CD4-positive, alpha-beta T cell treated with Interferon alpha-2 for 1 hour (primary cell): ENCODE measurements at regions not wholly inside any gene's neighbourhood (a gene's known extent, or its start where the extent isn't known, plus 50 kb on each side); places are given as distances from the start of the nearest gene placed in this dataset.
"Not testable (repeated sequence)": the region's sequence is repeated elsewhere in the genome, so short reads cannot be mapped to it uniquely, and the experiment has no call there.

ENCODE experiments used
- DNase-seq, 2 donors: peaks; one replicate each; pipeline ENCODE4 v3.0.0-alpha.2; 2020 to 2022

DNA sequence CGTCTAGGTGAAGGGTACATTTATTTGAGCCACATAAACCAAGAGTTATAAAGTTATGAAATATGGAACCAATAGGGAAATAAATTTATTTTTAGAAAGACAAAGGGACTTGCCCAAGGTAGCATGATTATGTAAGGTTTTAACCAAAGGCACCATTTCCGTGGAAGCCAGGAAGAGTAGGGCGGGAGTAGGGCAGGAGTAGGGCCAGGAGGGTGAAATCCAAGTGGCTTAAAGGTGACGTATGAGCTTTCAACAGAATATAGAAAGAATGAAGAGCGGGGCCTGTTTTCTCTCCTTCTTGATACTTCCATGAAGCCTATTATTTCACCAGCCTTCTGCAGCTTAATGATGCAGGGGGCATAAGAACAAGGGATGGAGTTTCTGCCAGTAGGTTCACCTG lies 91.7 kb upstream of the PNPLA4 start:
- no peak for DNase-seq

DNA sequence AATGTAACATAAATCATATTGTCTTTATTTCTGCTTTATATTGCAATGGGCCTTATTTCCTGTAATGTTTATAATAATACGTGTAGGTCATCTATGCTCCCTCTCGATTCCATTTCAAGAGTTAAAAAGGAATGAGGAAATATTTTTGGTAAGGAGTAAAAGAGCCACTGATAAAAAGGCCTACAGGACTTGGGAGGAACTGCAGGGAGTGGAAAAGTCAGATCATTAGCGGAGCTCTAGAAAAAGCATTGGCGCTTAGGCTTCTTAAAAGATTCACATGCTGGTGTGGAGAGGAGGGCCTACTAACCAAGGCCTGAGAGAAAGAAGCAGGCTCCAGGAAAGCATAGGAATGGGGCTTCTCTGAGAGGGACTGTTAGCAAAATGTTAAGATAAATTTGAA lies 82.9 kb upstream of the PNPLA4 start:
- no peak for DNase-seq

DNA sequence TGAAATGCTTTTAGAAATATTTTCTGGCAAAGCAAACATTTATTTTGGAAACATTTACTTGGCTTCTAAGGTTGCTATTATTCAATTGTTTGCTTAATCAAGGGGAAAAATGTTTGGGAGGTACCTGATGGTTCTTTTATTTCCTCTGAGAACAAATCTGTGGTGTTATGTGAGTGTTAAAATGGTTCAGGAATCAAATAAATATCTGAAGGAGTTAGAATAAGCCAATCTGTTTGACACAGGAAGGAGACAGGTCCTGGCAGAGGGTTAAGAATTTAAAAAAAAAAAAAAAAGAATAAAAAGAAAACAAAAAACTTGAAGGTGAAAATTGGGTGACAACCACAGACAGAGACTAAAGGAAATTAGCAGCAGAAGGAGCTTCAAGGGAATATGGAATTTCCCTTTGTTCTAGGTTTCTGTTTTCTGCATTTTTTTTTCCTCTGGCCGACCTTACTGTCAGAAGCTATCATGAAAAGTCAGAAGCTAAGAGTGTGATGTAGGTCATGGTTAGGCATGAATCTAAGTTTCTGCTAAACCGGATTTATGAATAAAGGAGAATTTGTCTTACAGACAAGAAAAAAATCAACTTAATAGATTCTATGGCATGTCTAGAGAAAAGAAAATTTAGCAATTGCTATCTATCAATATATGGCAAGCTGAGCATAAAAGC lies 78.6 kb upstream of the PNPLA4 start:
- no peak for DNase-seq

DNA sequence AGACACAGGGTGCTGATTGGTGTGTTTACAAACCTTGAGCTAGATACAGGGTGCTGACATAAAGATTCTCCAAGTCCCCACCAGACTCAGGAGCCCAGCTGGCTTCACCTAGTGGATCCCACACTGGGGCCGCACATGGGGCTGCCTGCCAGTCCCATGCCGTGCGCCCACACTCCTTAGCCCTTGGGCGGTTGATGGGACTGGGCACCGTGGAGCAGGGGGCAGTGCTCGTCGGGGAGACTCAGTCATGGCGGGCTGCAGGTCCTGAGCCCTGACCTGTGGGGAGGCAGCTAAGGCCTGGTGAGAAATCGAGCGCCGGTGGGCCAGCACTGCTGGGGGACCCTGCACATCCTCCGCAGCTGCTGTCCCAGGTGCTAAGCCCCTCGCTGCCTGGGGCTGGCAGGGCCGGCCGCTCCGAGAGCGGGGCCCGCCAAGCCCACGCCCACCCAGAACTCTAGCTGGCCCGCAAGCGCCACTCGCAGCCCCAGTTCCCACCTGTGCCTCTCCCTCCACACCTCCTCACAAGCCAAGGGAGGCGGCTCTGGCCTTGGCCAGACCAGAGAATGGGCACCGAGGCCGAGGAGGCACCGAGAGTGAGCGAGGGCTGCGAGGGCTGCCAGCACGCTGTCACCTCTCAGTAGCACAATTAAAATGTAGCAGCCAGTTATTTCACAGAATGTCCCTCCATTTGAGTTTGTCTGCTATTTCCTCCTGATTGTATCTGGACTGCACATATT lies 76.1 kb upstream of the PNPLA4 start:
- no peak for DNase-seq

- DNase-seq = no peak
Measured at GRCh38 chrX:7996851-7997250, 69.6 kb upstream of the PNPLA4 start.

GRCh38 chrX:7996414-7996813 lies 69.2 kb upstream of the PNPLA4 start:
- DNase-seq = peak; percentile 34 to 44

GRCh38 chrX:7993873-7994272 lies 66.7 kb upstream of the PNPLA4 start:
- no peak for DNase-seq

DNA sequence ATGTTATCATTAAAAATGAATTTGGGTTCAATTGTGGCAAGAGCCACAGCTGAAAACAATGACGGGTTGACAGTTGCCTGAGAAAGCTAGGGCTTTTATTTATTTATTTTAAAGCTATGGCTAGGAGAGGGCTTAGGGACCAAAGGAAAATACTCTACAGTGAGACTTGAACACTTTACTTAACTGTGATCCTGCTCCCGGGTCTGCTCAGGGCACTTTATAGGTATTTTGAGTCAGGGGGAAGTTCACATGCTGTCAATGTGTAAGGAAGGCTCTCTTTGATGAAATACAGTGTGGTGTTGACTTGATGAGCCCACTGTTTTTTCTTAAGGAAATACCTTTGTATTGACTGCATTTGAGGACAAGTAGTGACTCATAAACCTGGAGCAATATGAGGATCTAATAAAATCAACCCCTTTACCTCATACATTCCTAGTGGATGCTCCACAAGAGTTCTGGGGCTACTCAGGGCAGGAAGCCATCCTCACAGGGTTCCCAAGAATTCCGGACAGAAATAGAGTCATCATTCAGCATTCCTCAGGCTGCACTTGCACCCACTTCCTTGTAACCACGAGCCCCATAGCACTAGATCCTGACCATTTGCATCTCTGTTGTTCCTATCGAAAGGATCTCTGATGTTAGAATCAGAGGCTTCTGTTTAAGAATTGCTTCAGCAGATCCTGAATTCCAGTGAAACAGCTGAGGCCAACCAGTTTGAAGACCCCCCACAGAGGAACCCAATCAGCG lies 61.0 kb upstream of the PNPLA4 start:
- DNase-seq = not testable (repeated sequence)

GRCh38 chrX:7987160-7988012 lies 60.2 kb upstream of the PNPLA4 start:
- no peak for DNase-seq

DNA sequence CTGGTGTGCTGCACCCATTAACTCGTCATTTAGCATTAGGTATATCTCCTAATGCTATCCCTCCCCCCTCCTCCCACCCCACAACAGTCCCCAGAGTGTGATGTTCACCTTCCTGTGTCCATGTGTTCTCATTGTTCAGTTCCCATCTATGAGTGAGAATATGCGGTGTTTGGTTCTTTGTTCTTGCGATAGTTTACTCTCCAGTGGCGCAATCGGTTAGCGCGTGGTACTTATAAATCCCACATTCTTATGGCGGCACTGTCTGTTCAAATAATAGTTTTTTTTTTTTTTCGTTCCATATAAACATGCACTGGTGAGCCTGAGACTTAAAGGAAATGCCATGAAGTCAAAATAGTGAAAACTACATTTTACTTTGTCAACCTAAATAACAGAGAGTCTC lies 59.5 kb upstream of the PNPLA4 start:
- not testable (repeated sequence) for DNase-seq

GRCh38 chrX:7985568-7985967 lies 58.4 kb upstream of the PNPLA4 start:
- no peak for DNase-seq

DNA sequence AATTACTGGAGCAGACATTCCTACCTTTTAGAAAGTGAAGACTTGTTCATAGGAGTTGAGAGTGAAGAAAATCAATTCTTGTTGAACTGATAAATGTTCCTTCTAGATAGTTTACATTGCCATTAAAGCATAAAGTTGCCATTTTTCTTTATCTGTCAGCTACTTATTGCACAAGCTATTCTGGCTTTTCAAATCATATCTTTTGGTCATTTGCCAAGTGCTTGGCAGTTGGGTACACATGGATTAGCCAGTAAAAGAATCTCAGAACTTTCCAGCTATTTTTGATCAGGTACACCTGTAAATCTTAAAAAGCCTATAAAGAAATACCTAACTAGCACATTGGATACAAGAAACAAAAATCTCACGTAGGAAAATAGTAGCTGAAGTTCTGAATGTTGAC lies 56.4 kb upstream of the PNPLA4 start:
- DNase-seq = no peak
